SK-N-SH treated with all-trans-retinoic acid at 6 μM for 48 hours (cell line): ENCODE measurements at regions not wholly inside any gene's neighbourhood (a gene's known extent, or its start where the extent isn't known, plus 50 kb on each side); places are given as distances from the start of the nearest gene placed in this dataset.

Experiments
- ARNTL ChIP-seq: fragments of 450-650 bp; formaldehyde crosslinking; IDR thresholded peaks from 2 replicates; pipeline ENCODE4 v1.5.0; 2020; ENCODE audit warnings: low read depth, mild to moderate bottlenecking, moderate library complexity, borderline replicate concordance
- BACH2 ChIP-seq: fragments of 250-450 bp; sonication (Bioruptor Pico); IDR thresholded peaks from 2 replicates; pipeline ENCODE4 v1.9.0; 2021; ENCODE audit warnings: mild to moderate bottlenecking, borderline replicate concordance
- GLIS3 ChIP-seq: fragments of 250-450 bp; sonication (Bioruptor Pico); IDR thresholded peaks from 2 replicates; pipeline ENCODE4 v1.5.0; 2020; ENCODE audit warnings: mild to moderate bottlenecking, moderate library complexity
- PPARA ChIP-seq: fragments of 250-450 bp; sonication (Bioruptor Pico); IDR thresholded peaks from 2 replicates; pipeline ENCODE4 v1.5.0; 2020; ENCODE audit warnings: mild to moderate bottlenecking, borderline replicate concordance
- RARB ChIP-seq: fragments of 250-450 bp; sonication (Bioruptor Pico); IDR thresholded peaks from 2 replicates; pipeline ENCODE4 v1.8.0; 2021; ENCODE audit warnings: mild to moderate bottlenecking, moderate library complexity
- SNAI2 ChIP-seq: fragments of 250-450 bp; sonication (Bioruptor Pico); IDR thresholded peaks from 2 replicates; pipeline ENCODE4 v1.5.0; 2020; ENCODE audit warnings: mild to moderate bottlenecking, moderate library complexity
- ZC3H10 ChIP-seq: fragments of 250-450 bp; sonication (Bioruptor Pico); IDR thresholded peaks from 2 replicates; pipeline ENCODE4 v1.5.1; 2021; ENCODE audit warnings: mild to moderate bottlenecking, moderate library complexity
- ZFP3 ChIP-seq: fragments of 250-450 bp; sonication (Bioruptor Pico); IDR thresholded peaks from 2 replicates; pipeline ENCODE4 v1.5.0; 2020; ENCODE audit warnings: mild to moderate bottlenecking, moderate library complexity
- ZFP30 ChIP-seq: fragments of 450-650 bp; formaldehyde crosslinking; IDR thresholded peaks from 2 replicates; pipeline ENCODE4 v1.5.0; 2022; ENCODE audit warnings: mild to moderate bottlenecking, moderate library complexity
- ZNF565 ChIP-seq: fragments of 450-650 bp; formaldehyde crosslinking; conservative IDR thresholded peaks from 2 replicates; pipeline ENCODE4 v1.5.0; 2020; ENCODE audit warnings: low read depth, mild to moderate bottlenecking, moderate library complexity
- ZNF70 ChIP-seq: fragments of 450-650 bp; formaldehyde crosslinking; IDR thresholded peaks from 2 replicates; pipeline ENCODE4 v1.5.0; 2020; ENCODE audit warnings: mild to moderate bottlenecking, moderate library complexity
- TF ChIP-seq, protein P1 (sequence below): fragments of 250-450 bp; sonication (Bioruptor Pico); IDR thresholded peaks from 2 replicates; pipeline ENCODE4 v1.5.1; 2020; ENCODE audit warnings: low read depth, mild to moderate bottlenecking, moderate library complexity
- TF ChIP-seq, protein P2 (sequence below): fragments of 250-450 bp; sonication (Bioruptor Pico); IDR thresholded peaks from 2 replicates; pipeline ENCODE4 v1.8.0; 2021; ENCODE audit warnings: low read depth, mild to moderate bottlenecking, moderate library complexity, borderline replicate concordance

- TF ChIP-seq, protein P1, sequence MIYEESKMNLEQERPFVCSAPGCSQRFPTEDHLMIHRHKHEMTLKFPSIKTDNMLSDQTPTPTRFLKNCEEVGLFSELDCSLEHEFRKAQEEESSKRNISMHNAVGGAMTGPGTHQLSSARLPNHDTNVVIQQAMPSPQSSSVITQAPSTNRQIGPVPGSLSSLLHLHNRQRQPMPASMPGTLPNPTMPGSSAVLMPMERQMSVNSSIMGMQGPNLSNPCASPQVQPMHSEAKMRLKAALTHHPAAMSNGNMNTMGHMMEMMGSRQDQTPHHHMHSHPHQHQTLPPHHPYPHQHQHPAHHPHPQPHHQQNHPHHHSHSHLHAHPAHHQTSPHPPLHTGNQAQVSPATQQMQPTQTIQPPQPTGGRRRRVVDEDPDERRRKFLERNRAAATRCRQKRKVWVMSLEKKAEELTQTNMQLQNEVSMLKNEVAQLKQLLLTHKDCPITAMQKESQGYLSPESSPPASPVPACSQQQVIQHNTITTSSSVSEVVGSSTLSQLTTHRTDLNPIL (CRISPR knock-in tag) = no peak
- TF ChIP-seq PPARA (no peak), ZFP30 (CRISPR knock-in tag) (no peak), BACH2 (CRISPR knock-in tag) (no peak), ARNTL (CRISPR knock-in tag) (no peak), SNAI2 (no peak), ZNF70 (CRISPR knock-in tag) (no peak), ZC3H10 (CRISPR knock-in tag) (no peak), RARB (no peak), GLIS3 (CRISPR knock-in tag) (no peak), ZFP3 (CRISPR knock-in tag) (no peak), ZNF565 (CRISPR knock-in tag) (no peak)
- TF ChIP-seq, protein P2, sequence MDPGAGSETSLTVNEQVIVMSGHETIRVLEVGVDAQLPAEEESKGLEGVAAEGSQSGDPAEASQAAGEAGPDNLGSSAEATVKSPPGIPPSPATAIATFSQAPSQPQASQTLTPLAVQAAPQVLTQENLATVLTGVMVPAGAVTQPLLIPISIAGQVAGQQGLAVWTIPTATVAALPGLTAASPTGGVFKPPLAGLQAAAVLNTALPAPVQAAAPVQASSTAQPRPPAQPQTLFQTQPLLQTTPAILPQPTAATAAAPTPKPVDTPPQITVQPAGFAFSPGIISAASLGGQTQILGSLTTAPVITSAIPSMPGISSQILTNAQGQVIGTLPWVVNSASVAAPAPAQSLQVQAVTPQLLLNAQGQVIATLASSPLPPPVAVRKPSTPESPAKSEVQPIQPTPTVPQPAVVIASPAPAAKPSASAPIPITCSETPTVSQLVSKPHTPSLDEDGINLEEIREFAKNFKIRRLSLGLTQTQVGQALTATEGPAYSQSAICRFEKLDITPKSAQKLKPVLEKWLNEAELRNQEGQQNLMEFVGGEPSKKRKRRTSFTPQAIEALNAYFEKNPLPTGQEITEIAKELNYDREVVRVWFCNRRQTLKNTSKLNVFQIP = no peak
Measured at GRCh38 chr3:154571553-154572226, 141.7 kb upstream of the GPR149 start.
